GM21515 (cell line): ENCODE measurements at regions not wholly inside any gene's neighbourhood (a gene's known extent, or its start where the extent isn't known, plus 50 kb on each side); places are given as distances from the start of the nearest gene placed in this dataset.
"Not testable (repeated sequence)": the region's sequence is repeated elsewhere in the genome, so short reads cannot be mapped to it uniquely, and the experiment has no call there.

Source experiments
- ATAC-seq: cut with Tn5 transposase; IDR thresholded peaks from one replicate; pipeline ENCODE4 v1.9.1; 2021; ENCODE audit not compliant: unreplicated experiment

GRCh38 chr6:74070711-74071110, 374.7 kb downstream of the CD109 start:
- no peak for ATAC-seq

GRCh38 chr6:74070091-74070490, 374.1 kb downstream of the CD109 start:
- no peak for ATAC-seq

- no peak for ATAC-seq
These were observed 373.1 kb downstream of the CD109 start for GRCh38 chr6:74069089-74069581.

- ATAC-seq, result no peak
These were observed 370.3 kb downstream of the CD109 start for GRCh38 chr6:74066168-74066871.

- no peak for ATAC-seq
These were observed 369.7 kb downstream of the CD109 start for GRCh38 chr6:74065705-74066104.

- ATAC-seq, result no peak
These were observed 367.4 kb downstream of the CD109 start for GRCh38 chr6:74063391-74063790.

GRCh38 chr6:74061201-74061600, 365.2 kb downstream of the CD109 start:
- ATAC-seq, result no peak

- ATAC-seq, result no peak
These were observed 364.4 kb downstream of the CD109 start for GRCh38 chr6:74060354-74060753.

GRCh38 chr6:74058606-74059005, 362.6 kb downstream of the CD109 start:
- ATAC-seq, result no peak

- no peak for ATAC-seq
These were observed 361.3 kb downstream of the CD109 start for GRCh38 chr6:74057326-74057725.

- no peak for ATAC-seq
These were observed 358.2 kb downstream of the CD109 start for GRCh38 chr6:74054190-74054589.

GRCh38 chr6:74050921-74051320, 354.9 kb downstream of the CD109 start:
- no peak for ATAC-seq

GRCh38 chr6:74048387-74048786, 352.4 kb downstream of the CD109 start:
- no peak for ATAC-seq

GRCh38 chr6:74044417-74045096, 348.6 kb downstream of the CD109 start:
- ATAC-seq, result no peak

GRCh38 chr6:74041420-74041819, 345.4 kb downstream of the CD109 start:
- ATAC-seq, result no peak

GRCh38 chr6:74018825-74019224, 322.8 kb downstream of the CD109 start:
- ATAC-seq, result no peak

GRCh38 chr6:74015427-74015826, 319.4 kb downstream of the CD109 start:
- no peak for ATAC-seq

- ATAC-seq, result no peak
These were observed 304.9 kb downstream of the CD109 start for GRCh38 chr6:74000666-74001490.

- ATAC-seq, result not testable (repeated sequence)
These were observed 294.7 kb downstream of the CD109 start for GRCh38 chr6:73990609-73991238.

GRCh38 chr6:73989428-73989827, 293.4 kb downstream of the CD109 start:
- ATAC-seq, result no peak

GRCh38 chr6:73985891-73986290, 289.9 kb downstream of the CD109 start:
- ATAC-seq, result no peak
